OCI-LY3 (cell line): ENCODE measurements at regions not wholly inside any gene's neighbourhood (a gene's known extent, or its start where the extent isn't known, plus 50 kb on each side); places are given as distances from the start of the nearest gene placed in this dataset.

Source experiments
- EZH2phosphoT487 ChIP-seq: fragments of 200-600 bp; shearing (Covaris generic); IDR thresholded peaks from 2 replicates; pipeline ENCODE4 v1.6.1; 2018; ENCODE audit warnings: antibody characterized with exemption, mixed run types, low read depth
- TF ChIP-seq, protein P1 (sequence below): fragments of 200-600, 300-600 bp; sonication (generic); IDR thresholded peaks from 2 replicates; pipeline ENCODE4 v1.5.1; 2014; ENCODE audit warnings: antibody characterized with exemption, low read length, low read depth

DNA sequence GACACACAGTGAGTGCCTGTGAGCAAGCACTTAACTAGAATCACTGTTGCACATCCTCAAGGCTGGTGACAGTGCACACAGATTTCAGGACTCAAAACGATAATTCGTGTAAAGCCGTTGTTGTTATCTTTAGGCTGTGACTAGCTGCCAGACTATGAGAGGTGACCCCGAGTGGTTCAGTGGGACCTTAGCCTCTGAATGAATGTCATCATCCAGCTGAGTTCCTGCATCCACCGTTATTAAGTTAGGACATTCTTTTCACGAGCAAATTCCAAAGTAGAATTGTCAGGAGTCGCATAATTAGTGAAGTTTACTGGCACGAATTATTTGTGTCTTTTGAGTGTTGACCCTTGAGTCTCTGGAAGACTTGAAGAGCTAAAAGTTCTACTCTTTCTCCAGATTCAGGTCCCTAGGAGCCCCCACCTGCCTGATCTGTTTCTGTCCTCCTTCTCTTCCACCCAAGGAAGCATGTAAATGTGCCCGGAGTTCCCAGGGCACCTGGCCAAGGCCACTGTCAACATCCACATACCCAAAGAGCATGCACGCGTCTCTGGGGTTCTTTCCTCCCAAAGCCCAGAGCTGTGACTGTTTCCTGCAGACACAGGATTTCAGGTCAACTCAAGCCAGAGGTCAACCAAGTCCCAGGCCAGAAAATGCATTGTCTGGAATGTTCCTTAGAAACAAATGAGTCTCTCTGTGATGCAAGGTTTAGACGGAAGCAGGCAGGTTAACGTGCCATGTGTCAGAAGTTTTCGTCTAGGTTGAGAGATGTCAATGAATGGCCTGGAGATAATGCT is 207.2 kb downstream of the TOMM20 start:
- TF ChIP-seq, protein P1, sequence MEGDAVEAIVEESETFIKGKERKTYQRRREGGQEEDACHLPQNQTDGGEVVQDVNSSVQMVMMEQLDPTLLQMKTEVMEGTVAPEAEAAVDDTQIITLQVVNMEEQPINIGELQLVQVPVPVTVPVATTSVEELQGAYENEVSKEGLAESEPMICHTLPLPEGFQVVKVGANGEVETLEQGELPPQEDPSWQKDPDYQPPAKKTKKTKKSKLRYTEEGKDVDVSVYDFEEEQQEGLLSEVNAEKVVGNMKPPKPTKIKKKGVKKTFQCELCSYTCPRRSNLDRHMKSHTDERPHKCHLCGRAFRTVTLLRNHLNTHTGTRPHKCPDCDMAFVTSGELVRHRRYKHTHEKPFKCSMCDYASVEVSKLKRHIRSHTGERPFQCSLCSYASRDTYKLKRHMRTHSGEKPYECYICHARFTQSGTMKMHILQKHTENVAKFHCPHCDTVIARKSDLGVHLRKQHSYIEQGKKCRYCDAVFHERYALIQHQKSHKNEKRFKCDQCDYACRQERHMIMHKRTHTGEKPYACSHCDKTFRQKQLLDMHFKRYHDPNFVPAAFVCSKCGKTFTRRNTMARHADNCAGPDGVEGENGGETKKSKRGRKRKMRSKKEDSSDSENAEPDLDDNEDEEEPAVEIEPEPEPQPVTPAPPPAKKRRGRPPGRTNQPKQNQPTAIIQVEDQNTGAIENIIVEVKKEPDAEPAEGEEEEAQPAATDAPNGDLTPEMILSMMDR = no peak
- TF ChIP-seq EZH2phosphoT487 = no peak
